Activated CD8-positive, alpha-beta memory T cell treated with anti-CD3 and anti-CD28 coated beads, Interleukin-2, amount 50 U/mL, for 48 hours (primary cell): ENCODE measurements at regions not wholly inside any gene's neighbourhood (a gene's known extent, or its start where the extent isn't known, plus 50 kb on each side); places are given as distances from the start of the nearest gene placed in this dataset.
"Not testable (repeated sequence)": the region's sequence is repeated elsewhere in the genome, so short reads cannot be mapped to it uniquely, and the experiment has no call there.

Experiments
- DNase-seq: peaks from one replicate; pipeline ENCODE4 v3.0.0-alpha.2; 2020

- no peak for DNase-seq
Measured at GRCh38 chr1:222023025-222023424, 281.1 kb upstream of the DUSP10 start.

- DNase-seq = no peak
Measured at GRCh38 chr1:222021129-222021528, 279.2 kb upstream of the DUSP10 start.

- DNase-seq = no peak
Measured at GRCh38 chr1:222020553-222020952, 278.7 kb upstream of the DUSP10 start.

DNA sequence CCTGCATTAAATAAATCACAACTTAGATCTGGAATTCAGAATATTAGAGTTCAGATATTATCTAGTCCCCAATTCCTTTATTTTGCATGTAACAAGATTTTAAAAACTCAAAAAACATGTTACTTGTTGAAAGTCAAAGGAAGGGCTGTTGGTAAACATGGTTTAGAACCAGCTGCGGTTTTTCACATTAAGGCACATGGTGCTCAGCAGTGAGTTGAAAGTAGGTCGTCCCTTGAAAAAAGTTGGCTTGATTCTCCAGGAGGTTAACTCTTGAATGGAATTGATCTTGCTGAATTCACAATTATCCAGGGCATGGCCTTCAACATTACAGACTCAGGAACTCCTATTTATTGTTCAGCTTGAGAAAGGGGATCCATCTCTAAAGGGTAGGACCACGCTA lies 277.1 kb upstream of the DUSP10 start:
- no peak for DNase-seq

DNA sequence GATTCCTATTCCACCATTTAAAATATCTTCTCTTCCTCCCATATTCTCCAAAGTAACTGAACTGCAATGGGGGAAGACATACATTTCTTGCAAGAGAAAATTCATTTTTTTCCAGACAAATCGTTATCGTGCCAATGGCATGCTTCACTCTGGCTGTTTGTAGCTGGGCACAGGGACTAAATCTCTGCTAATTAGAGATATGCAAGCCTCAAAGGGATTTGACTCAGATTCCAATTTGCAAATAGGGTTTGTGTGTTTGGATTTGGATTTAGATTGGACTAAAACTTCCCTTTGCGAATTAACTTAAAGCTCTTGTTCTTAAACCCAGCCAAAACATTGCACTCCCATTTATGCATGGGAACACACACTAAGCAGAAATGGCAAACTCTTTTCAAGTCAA lies 276.2 kb upstream of the DUSP10 start:
- DNase-seq = no peak

DNA sequence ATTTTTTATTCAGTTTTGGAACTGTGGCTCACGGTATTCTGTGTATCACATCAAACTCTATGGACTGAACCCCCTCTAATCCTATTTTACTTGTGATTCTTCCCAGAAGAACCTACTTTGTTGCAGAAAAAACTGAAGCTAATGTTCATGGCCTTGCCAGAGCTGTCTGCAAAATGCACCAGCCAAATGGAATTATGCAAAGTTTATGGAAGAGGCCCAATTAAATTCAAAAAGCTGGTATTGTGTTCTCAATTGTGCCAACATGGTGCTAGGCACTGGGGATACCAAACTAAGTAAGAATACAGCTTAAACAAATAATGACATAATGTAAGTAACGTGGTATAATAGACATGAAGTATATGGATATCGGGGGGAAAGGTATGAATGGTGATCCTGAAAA lies 273.8 kb upstream of the DUSP10 start:
- DNase-seq = no peak

GRCh38 chr1:222014001-222014400 lies 272.1 kb upstream of the DUSP10 start:
- no peak for DNase-seq

GRCh38 chr1:222012816-222013215 lies 270.9 kb upstream of the DUSP10 start:
- DNase-seq = no peak

GRCh38 chr1:222010306-222010705 lies 268.4 kb upstream of the DUSP10 start:
- DNase-seq = no peak

GRCh38 chr1:222009105-222009730 lies 267.3 kb upstream of the DUSP10 start:
- no peak for DNase-seq

GRCh38 chr1:222006715-222007114 lies 264.8 kb upstream of the DUSP10 start:
- no peak for DNase-seq

DNA sequence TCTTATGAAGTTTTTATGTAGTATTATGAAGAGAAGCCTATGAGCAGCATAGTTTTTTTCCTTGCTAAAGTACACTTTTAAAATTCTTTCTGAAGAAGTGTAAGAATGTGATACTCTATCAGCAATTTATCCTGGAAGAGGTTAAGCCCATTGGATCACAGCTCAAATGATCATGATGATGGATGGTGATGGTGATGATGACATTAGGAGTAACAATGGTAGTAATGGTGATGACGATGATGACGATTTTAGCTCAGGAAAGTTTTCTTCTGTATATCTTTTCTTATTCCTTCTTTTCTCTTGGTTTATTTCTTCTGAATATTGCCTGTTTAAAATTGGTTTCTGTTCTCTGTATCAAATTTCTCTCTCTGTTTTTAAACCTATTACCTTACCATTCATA lies 262.9 kb upstream of the DUSP10 start:
- no peak for DNase-seq

DNA sequence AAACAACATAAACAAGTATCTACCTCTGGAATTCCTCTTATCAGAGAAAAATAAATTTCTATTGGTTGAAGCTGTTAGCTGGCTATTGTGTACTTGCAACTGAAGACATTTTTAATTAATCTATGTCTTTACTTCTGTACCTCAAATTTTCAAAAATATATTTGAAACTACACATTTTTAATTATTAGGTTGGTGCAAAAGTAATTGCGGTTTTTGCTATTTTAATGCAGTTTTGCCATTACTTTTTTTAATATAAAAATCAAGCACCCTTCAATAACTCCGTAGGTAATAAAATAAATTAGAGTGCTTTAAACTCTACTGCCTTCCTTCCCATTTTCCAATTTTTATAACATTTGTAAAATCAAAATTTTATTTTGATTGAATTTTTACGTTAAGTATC lies 262.1 kb upstream of the DUSP10 start:
- DNase-seq = no peak

DNA sequence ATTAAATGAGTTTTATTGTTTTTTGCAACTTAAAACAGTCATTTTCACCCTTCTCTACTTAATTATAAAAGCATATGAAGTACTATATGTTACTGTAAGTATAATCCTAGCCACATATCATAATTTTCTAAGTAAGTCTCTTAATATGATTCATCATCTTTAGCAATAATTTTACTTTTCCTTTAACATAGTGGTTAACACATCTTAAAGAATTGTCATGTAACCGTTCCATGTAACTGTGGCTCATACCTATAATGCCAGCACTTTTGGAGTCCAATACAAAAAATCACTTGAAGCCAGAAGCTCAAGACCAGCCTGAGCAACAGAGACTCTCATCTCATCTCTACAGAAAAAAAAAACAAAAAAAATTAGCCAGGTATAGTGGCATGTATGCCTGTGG lies 260.6 kb upstream of the DUSP10 start:
- no peak for DNase-seq

DNA sequence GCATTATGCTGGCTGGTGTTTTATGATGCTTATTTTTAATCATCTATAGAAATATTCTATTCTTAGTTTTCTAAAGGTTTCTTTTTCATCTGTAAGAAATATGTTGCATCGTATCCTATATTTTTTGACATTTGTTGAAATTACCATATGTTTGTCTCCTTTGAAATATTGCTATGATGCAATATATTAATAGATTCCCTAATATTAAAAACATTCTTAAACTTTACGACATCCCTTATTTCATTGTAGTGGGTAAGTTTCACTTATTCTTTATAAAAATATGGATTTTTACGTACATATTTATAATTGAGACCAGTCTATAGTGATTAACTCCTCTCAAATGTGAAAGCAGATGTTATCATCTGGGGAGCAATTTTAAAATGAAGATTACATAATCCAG lies 258.2 kb upstream of the DUSP10 start:
- no peak for DNase-seq

DNA sequence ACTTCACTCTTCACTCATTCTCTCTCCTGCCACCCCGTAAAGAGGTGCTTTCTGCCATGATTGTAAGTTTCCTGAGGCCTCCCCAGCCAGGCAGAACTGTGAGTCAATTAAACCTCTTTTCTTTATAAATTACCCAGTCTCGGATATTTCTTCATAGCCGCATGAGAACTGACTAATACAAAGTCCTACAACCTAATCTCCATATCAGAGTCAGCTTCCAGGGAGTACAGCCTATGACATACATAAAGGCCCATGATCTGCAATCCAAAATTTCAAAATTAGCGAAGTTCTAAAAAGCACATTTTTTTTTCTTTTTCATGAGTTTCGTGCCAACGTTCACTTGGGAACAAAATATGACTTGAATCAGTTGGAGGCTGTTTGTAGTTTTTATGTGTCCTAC lies 256.9 kb upstream of the DUSP10 start:
- DNase-seq = no peak

- no peak for DNase-seq
Measured at GRCh38 chr1:221998186-221998612, 256.3 kb upstream of the DUSP10 start.

GRCh38 chr1:221997012-221997411 lies 255.1 kb upstream of the DUSP10 start:
- DNase-seq = not testable (repeated sequence)

DNA sequence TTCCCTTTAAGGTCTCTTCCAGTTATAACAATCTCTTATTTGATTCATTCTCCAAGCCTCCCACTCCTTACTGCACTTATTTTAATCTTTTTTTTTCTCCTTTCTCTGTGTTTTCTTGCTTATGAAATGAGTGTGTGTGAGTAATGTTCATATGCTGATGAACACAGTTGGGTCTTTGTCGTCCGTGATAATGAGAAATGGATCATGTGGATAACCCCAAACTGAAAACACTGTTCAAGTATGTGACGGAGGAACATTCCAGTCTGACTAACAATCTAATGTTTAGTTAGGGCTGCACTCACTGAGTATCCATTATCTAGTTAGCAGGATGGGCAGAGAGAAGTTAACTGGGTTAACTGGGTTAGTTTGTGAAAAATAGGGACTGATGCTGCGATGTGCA lies 253.1 kb upstream of the DUSP10 start:
- DNase-seq = no peak

GRCh38 chr1:221994274-221994698 lies 252.4 kb upstream of the DUSP10 start:
- DNase-seq = peak; percentile 71

GRCh38 chr1:221993444-221993948 lies 251.6 kb upstream of the DUSP10 start:
- no peak for DNase-seq

DNA sequence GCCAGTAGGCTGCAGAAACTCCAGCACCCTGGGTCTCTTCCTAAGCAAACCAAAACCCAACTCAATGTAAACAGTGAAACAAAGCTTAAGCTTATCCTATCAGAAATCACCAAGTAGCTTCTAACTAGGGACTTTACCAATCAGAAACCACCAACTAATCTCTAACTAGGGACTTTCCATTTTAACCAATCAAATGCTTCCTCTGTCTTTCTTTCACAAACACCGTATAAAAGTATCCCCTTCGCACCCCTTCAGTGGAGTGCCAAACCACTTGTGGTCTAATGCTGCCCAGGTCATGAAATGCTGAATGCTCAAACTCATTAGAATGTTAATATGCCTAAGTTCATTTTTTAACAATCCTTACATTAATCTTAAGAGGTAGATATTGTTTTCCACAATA lies 250.5 kb upstream of the DUSP10 start:
- no peak for DNase-seq

- no peak for DNase-seq
Measured at GRCh38 chr1:221991221-221991620, 249.3 kb upstream of the DUSP10 start.

- DNase-seq = no peak
Measured at GRCh38 chr1:221989741-221990140, 247.9 kb upstream of the DUSP10 start.

DNA sequence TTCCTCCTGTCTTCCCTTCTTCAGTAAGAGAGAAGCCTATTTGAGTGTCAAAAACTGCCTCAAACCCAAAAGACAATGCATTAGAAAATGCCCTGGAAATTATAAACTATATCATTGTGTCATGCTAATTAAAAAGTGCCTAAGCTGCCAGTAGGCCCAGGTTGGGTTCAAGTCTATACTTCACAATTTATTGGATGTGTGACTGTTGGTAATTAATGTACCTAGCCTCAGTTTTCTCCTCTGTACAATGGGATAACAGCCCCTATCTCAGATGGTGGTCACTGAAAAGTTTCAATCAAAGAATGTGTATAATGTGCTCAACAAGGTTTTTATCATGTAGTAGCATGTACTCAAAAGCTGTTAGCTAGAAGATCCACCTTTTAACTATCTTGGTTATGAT lies 246.9 kb upstream of the DUSP10 start:
- no peak for DNase-seq
